Vagina (tissue), 2 donors: ENCODE measurements at regions not wholly inside any gene's neighbourhood (a gene's known extent, or its start where the extent isn't known, plus 50 kb on each side); places are given as distances from the start of the nearest gene placed in this dataset.

Experiments used
- DNase-seq, 2 donors: peaks; one replicate each; pipeline ENCODE4 v3.0.0-alpha.2; 2017; ENCODE audit errors: extremely low spot score in 2 of 2
- H3K27ac ChIP-seq: fragments of 200-600 bp; sonication (generic); one replicate; pipeline ENCODE4 v1.5.1; 2019
- H3K27me3 ChIP-seq: fragments of 200-600 bp; sonication (generic); one replicate; pipeline ENCODE4 v1.5.1; 2019
- H3K36me3 ChIP-seq, 2 donors: fragments of 200-600 bp; sonication (generic); one replicate each; pipeline ENCODE4 v1.5.1; 2017 to 2019
- H3K4me1 ChIP-seq: fragments of 200-600 bp; sonication (generic); one replicate; pipeline ENCODE4 v1.5.1; 2019
- H3K4me3 ChIP-seq, 2 donors: fragments of 200-600 bp; sonication (generic); 1 replicate in 1 of 2; 2 replicates in 1 of 2; pipeline ENCODE4 v1.5.1; 2016 to 2019
- H3K9me3 ChIP-seq: fragments of 200-600 bp; sonication (generic); one replicate; pipeline ENCODE4 v1.5.1; 2019
- POLR2A ChIP-seq, 2 donors: fragments of 450-650 bp; IDR thresholded peaks; one replicate each; pipeline ENCODE4 v1.6.1; 2017; ENCODE audit warnings: antibody characterized with exemption in 2 of 2, mild to moderate bottlenecking in 2 of 2, moderate library complexity in 2 of 2
- POLR2AphosphoS5 ChIP-seq, 2 donors: sonication (generic); formaldehyde crosslinking; IDR thresholded peaks; one replicate each; pipeline ENCODE4 v1.9.0; 2017; ENCODE audit warnings: antibody characterized with exemption in 2 of 2, mild to moderate bottlenecking in 2 of 2, low read depth in 1 of 2; ENCODE audit not compliant: insufficient read depth in 1 of 2
- intact Hi-C: fragments of 100-400 bp; cut with DNase I; formaldehyde crosslinking; loops from one replicate; pipeline ENCODE4 v1.15.1; 2023
- TF ChIP-seq, protein P1 (sequence below), 3 experiments: fragments of 450-650 bp in 2 of 3; fragments of 200-600 bp in 1 of 3; sonication (generic) in 1 of 3; IDR thresholded peaks; one replicate each; pipeline ENCODE4 v1.5.1; 2017 to 2019; ENCODE audit warnings: antibody characterized with exemption in 3 of 3, mild to moderate bottlenecking in 2 of 3, moderate library complexity in 2 of 3

DNA sequence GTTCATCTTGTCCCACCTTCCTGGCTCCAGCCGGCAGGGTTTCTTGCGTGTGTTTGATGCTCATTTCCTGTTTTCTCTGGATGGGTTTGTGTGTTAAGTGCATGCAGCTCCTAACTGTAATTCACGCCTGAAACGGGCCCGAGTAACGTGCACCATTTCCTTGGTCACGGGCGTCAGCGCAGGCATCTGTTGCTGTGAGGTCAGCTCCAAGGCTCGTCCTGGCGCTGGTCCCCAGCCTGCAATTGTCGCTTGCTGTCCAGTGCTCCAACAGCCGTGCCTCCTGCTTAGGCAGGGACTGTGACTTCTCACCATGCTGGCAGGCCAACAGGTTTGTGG is 201.1 kb downstream of the GLRX3 start:
- H3K27me3 ChIP-seq = no peaks in the 10 kb centered on the region
- H3K4me1 ChIP-seq = no peaks in the 10 kb centered on the region
- no peaks in the 10 kb centered on the region for H3K36me3 ChIP-seq
- no peak overlapping the region for H3K27ac ChIP-seq
- peak in 1 of 2 donors; percentile 62 for DNase-seq
- TF ChIP-seq, protein P1, sequence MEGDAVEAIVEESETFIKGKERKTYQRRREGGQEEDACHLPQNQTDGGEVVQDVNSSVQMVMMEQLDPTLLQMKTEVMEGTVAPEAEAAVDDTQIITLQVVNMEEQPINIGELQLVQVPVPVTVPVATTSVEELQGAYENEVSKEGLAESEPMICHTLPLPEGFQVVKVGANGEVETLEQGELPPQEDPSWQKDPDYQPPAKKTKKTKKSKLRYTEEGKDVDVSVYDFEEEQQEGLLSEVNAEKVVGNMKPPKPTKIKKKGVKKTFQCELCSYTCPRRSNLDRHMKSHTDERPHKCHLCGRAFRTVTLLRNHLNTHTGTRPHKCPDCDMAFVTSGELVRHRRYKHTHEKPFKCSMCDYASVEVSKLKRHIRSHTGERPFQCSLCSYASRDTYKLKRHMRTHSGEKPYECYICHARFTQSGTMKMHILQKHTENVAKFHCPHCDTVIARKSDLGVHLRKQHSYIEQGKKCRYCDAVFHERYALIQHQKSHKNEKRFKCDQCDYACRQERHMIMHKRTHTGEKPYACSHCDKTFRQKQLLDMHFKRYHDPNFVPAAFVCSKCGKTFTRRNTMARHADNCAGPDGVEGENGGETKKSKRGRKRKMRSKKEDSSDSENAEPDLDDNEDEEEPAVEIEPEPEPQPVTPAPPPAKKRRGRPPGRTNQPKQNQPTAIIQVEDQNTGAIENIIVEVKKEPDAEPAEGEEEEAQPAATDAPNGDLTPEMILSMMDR (IDR thresholded peaks at IDR 0.05) = no peak
- no peak for TF ChIP-seq POLR2A (IDR thresholded peaks at IDR 0.05)
- TF ChIP-seq POLR2AphosphoS5 (IDR thresholded peaks at IDR 0.05; ENCODE audit: insufficient read depth in 1 of 2, low read depth in 1 of 2) = no peak
- no peak overlapping the region for H3K4me3 ChIP-seq
- intact Hi-C loops = no loop called here
- H3K9me3 ChIP-seq = no peaks in the 10 kb centered on the region

DNA sequence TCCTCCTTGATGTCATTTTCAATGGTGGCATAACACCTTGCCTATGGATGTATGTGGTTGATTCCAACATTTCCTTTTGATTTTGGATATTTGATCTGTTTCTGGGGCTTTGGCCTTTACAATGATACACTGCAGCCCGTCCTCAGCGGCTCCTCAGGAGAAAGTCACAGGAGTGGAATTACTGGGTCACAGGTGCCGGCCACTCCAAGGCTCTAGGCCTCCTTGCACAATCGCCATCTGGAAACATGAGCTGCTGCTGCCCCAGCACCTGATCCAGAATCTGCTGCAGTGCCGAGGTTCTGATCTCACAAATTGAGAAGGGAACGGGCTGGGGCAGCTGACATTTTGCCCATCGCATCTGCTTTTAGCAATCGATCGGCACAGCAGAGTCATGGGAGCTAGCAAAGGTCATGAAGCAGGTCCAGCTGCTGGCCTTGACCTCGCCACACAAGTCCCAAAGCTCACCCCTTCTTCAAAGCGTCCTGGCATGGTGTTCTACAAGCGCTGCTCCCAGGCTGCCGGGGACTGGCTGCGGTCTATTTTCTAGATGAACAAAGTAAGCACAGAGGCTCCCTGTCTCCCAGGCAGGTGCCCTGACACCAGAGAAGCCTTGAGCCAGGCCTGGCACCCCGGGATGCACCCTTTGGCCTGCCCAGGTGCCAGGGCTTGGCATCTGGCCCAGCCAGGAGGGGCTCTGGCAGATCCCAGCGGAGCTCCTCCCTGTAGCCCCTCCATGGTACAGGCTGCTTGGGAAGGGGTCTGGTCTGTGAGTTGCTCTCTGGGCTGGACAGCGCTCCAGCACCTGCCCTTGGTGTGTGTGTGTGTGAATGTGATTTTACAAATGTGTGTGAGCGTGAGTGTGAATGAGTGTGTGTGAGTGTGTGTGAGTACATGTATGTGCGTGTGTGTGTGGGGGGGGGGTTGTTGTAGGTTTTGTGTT is 201.8 kb downstream of the GLRX3 start:
- intact Hi-C loops = no loop called here
- peak; percentile 54 to 85 for DNase-seq
- H3K4me1 ChIP-seq = no peaks in the 10 kb centered on the region
- no peaks in the 10 kb centered on the region for H3K27me3 ChIP-seq
- H3K27ac ChIP-seq = no peak overlapping the region
- H3K4me3 ChIP-seq = no peak overlapping the region
- no peaks in the 10 kb centered on the region for H3K9me3 ChIP-seq
- no peak for TF ChIP-seq POLR2A (IDR thresholded peaks at IDR 0.05)
- TF ChIP-seq POLR2AphosphoS5 (IDR thresholded peaks at IDR 0.05; ENCODE audit: insufficient read depth in 1 of 2, low read depth in 1 of 2) = no peak
- TF ChIP-seq, protein P1 (IDR thresholded peaks at IDR 0.05) = no peak
- no peaks in the 10 kb centered on the region for H3K36me3 ChIP-seq

DNA sequence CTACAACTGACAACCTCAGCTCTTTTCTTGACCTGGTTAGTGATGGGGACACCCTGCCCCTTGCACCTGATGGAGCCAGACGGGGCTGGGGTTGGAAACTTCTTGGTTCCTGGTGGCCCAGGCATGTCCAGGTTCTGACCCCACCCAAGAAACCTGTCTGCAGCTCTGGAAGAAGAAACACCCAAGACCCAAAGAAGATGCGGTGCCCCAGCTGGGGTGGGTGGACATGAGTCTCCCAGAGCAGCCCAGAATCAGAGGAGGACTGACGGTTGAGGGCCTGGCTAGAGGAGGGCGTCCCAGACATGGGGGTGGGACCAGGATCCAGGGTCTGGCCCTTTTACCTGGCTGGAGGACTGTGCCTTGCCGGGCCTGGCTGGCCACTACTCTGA is 202.4 kb downstream of the GLRX3 start:
- TF ChIP-seq POLR2AphosphoS5 (IDR thresholded peaks at IDR 0.05; ENCODE audit: insufficient read depth in 1 of 2, low read depth in 1 of 2) (no peak), POLR2A (IDR thresholded peaks at IDR 0.05) (no peak)
- Histone ChIP-seq H3K27ac (no peak overlapping the region), H3K9me3 (no peaks in the 10 kb centered on the region), H3K27me3 (no peaks in the 10 kb centered on the region), H3K36me3 (no peaks in the 10 kb centered on the region), H3K4me1 (no peaks in the 10 kb centered on the region), H3K4me3 (no peak overlapping the region)
- intact Hi-C loops = no loop called here
- peak; percentile 64 to 77 for DNase-seq

DNA sequence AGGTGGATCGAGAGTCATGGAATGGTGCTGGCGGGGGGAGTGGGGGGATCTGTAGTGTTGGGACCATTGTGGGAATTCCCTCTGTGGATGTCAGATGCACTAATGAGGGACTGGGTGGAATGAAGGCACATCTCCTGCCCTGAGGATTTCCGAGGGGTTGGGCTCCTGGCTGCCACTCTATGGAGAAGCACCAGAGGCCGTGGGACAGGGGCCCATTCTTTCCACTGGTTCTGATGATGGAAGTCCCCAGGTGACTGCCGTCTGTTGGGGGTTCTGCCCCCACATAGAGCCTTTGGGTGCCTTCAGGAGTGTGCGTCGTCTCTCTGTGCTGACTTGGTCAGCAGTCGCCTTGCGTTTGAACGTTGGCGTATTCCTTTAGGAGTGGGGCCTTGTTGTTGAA is 202.9 kb downstream of the GLRX3 start:
- H3K36me3 ChIP-seq = no peaks in the 10 kb centered on the region
- intact Hi-C loops = no loop called here
- no peaks in the 10 kb centered on the region for H3K4me1 ChIP-seq
- no peak overlapping the region for H3K4me3 ChIP-seq
- H3K27me3 ChIP-seq = no peaks in the 10 kb centered on the region
- no peak overlapping the region for H3K27ac ChIP-seq
- DNase-seq = peak in 1 of 2 donors; percentile 42
- TF ChIP-seq POLR2A (IDR thresholded peaks at IDR 0.05) (no peak), POLR2AphosphoS5 (IDR thresholded peaks at IDR 0.05; ENCODE audit: insufficient read depth in 1 of 2, low read depth in 1 of 2) (no peak)
- TF ChIP-seq, protein P1 (IDR thresholded peaks at IDR 0.05) = no peak
- H3K9me3 ChIP-seq = no peaks in the 10 kb centered on the region

DNA sequence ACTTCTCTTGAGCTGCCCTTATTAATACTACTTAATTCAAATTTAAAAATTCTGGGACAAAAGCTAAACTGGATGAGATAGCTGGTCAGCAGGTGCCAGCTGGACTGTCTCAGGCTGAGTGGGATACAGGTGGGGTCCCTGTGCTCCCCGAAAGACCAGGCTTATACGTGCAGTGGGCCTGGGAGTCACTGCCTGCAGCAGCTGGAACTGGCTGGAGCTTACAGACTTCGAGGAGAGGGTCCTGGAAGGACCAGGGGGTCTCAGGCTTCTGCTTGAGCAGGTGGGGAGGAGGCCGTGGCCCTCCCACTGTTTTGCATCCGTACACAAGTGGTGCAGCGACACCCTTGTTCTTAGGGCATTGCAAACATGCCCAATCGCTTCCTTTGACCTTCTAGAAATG is 203.7 kb downstream of the GLRX3 start:
- no peaks in the 10 kb centered on the region for H3K36me3 ChIP-seq
- TF ChIP-seq POLR2AphosphoS5 (IDR thresholded peaks at IDR 0.05; ENCODE audit: insufficient read depth in 1 of 2, low read depth in 1 of 2) (no peak), POLR2A (IDR thresholded peaks at IDR 0.05) (no peak)
- TF ChIP-seq, protein P1 (IDR thresholded peaks at IDR 0.05) = no peak
- no peaks in the 10 kb centered on the region for H3K4me1 ChIP-seq
- DNase-seq = peak; percentile 58 to 70
- no peak overlapping the region for H3K4me3 ChIP-seq
- intact Hi-C loops = no loop called here
- H3K27me3 ChIP-seq = no peaks in the 10 kb centered on the region
- H3K27ac ChIP-seq = no peak overlapping the region
- H3K9me3 ChIP-seq = no peaks in the 10 kb centered on the region
